H9 (cell line): ENCODE measurements at regions not wholly inside any gene's neighbourhood (a gene's known extent, or its start where the extent isn't known, plus 50 kb on each side); places are given as distances from the start of the nearest gene placed in this dataset.

Experiments
- DNase-seq: peaks from one replicate; pipeline ENCODE4 v3.0.0-alpha.2; 2017
- H2AFZ ChIP-seq: one replicate; pipeline ENCODE4 v1.6.1; 2013; ENCODE audit warnings: mild to moderate bottlenecking, low read length, control low read depth, moderate library complexity
- H2AK5ac ChIP-seq: 2 replicates; pipeline ENCODE4 v1.6.1; 2013; ENCODE audit warnings: low read length, control low read depth, mixed read lengths; ENCODE audit not compliant: insufficient read length
- H2BK120ac ChIP-seq: one replicate; pipeline ENCODE4 v1.6.1; 2013; ENCODE audit warnings: low read depth, mild to moderate bottlenecking, low read length, control low read depth, inconsistent platforms; ENCODE audit not compliant: poor library complexity, severe bottlenecking
- H2BK12ac ChIP-seq: 2 replicates; pipeline ENCODE4 v1.6.1; 2013; ENCODE audit warnings: low read length, control low read depth, mixed read lengths, low read depth; ENCODE audit not compliant: insufficient read length
- H2BK15ac ChIP-seq: 2 replicates; pipeline ENCODE4 v1.6.1; 2013; ENCODE audit warnings: low read depth, low read length, control low read depth
- H2BK20ac ChIP-seq: one replicate; pipeline ENCODE4 v1.6.1; 2013; ENCODE audit warnings: low read depth, mild to moderate bottlenecking, low read length, control low read depth, inconsistent platforms; ENCODE audit not compliant: poor library complexity, severe bottlenecking
- H2BK5ac ChIP-seq: 2 replicates; pipeline ENCODE4 v1.6.1; 2013; ENCODE audit warnings: low read length, control low read depth, mixed read lengths; ENCODE audit not compliant: insufficient read length
- H3K14ac ChIP-seq: 2 replicates; pipeline ENCODE4 v1.6.1; 2013; ENCODE audit warnings: low read length, control low read depth; ENCODE audit not compliant: insufficient read depth
- H3K18ac ChIP-seq: 2 replicates; pipeline ENCODE4 v1.6.1; 2013; ENCODE audit warnings: low read depth, mild to moderate bottlenecking, mixed read lengths, low read length, control low read depth; ENCODE audit not compliant: insufficient read length
- H3K23ac ChIP-seq: 2 replicates; pipeline ENCODE4 v1.6.1; 2013; ENCODE audit warnings: low read length, control low read depth, mixed read lengths, low read depth; ENCODE audit not compliant: insufficient read length
- H3K23me2 ChIP-seq: 2 replicates; pipeline ENCODE4 v1.6.1; 2013; ENCODE audit warnings: low read depth, mild to moderate bottlenecking, mixed read lengths, low read length, control low read depth; ENCODE audit not compliant: insufficient read length, poor library complexity, severe bottlenecking
- H3K27ac ChIP-seq: 2 replicates; pipeline ENCODE4 v1.5.1; 2013; ENCODE audit warnings: low read length, control low read depth, mixed read lengths, low read depth; ENCODE audit not compliant: insufficient read length
- H3K27me3 ChIP-seq: 2 replicates; pipeline ENCODE4 v1.6.1; 2013; ENCODE audit warnings: low read length, control low read depth, inconsistent platforms; ENCODE audit not compliant: insufficient read depth
- H3K4ac ChIP-seq: 2 replicates; pipeline ENCODE4 v1.6.1; 2013; ENCODE audit warnings: low read depth, mild to moderate bottlenecking, control low read depth, inconsistent platforms, low read length, moderate library complexity
- H3K4me1 ChIP-seq: 2 replicates; pipeline ENCODE4 v1.6.1; 2013; ENCODE audit warnings: low read length, control low read depth, inconsistent platforms; ENCODE audit not compliant: insufficient read depth
- H3K4me2 ChIP-seq: 2 replicates; pipeline ENCODE4 v1.6.1; 2013; ENCODE audit warnings: low read length, control low read depth, mixed read lengths; ENCODE audit not compliant: insufficient read length, insufficient read depth
- H3K56ac ChIP-seq: 2 replicates; pipeline ENCODE4 v1.6.1; 2013; ENCODE audit warnings: low read depth, mild to moderate bottlenecking, mixed read lengths, low read length, control low read depth; ENCODE audit not compliant: insufficient read length
- H3K79me1 ChIP-seq: 2 replicates; pipeline ENCODE4 v1.6.1; 2013; ENCODE audit warnings: low read depth, mild to moderate bottlenecking, moderate library complexity, low read length, control low read depth, inconsistent platforms; ENCODE audit not compliant: insufficient read depth, poor library complexity, severe bottlenecking
- H3K79me2 ChIP-seq: 2 replicates; pipeline ENCODE4 v1.6.1; 2013; ENCODE audit warnings: low read length, control low read depth, inconsistent platforms; ENCODE audit not compliant: insufficient read depth
- H3K9ac ChIP-seq: 2 replicates; pipeline ENCODE4 v1.6.1; 2013; ENCODE audit warnings: low read length, control low read depth, mixed read lengths; ENCODE audit not compliant: insufficient read length; ENCODE audit errors: extremely low read depth
- H3K9me3 ChIP-seq: one replicate; pipeline ENCODE4 v1.6.1; 2013; ENCODE audit warnings: low read depth, low read length, inconsistent platforms; ENCODE audit not compliant: control insufficient read depth
- H3T11ph ChIP-seq: one replicate; pipeline ENCODE4 v1.6.1; 2013; ENCODE audit warnings: mild to moderate bottlenecking, low read length, control low read depth, inconsistent platforms
- H4K20me1 ChIP-seq: one replicate; pipeline ENCODE4 v1.6.1; 2013; ENCODE audit not compliant: control insufficient read depth, insufficient read length, insufficient read depth
- H4K5ac ChIP-seq: 2 replicates; pipeline ENCODE4 v1.6.1; 2013; ENCODE audit warnings: low read depth, mild to moderate bottlenecking, mixed read lengths, low read length, control low read depth; ENCODE audit not compliant: insufficient read length
- H4K8ac ChIP-seq: replicated peaks from 2 replicates; pipeline ENCODE4 v1.6.1; 2013; ENCODE audit warnings: low read length, control low read depth, mixed read lengths, low read depth; ENCODE audit not compliant: insufficient read length
- H4K91ac ChIP-seq: 2 replicates; pipeline ENCODE4 v1.6.1; 2013; ENCODE audit warnings: low read depth, mild to moderate bottlenecking, moderate library complexity, mixed read lengths, low read length, control low read depth; ENCODE audit not compliant: insufficient read length
- H3K27ac Mint-ChIP-seq, 3 experiments: 2 replicates in 2 of 3; 3 replicates in 1 of 3; pipeline ENCODE4 v1.8.0; 2020 to 2021; ENCODE audit warnings: mixed read lengths in 3 of 3, mild to moderate bottlenecking in 1 of 3, moderate library complexity in 1 of 3
- H3K27me3 Mint-ChIP-seq: 2 replicates; pipeline ENCODE4 v1.8.0; 2021; ENCODE audit warnings: low read depth, mild to moderate bottlenecking, moderate library complexity, mixed read lengths
- H3K36me3 Mint-ChIP-seq, 3 experiments: 2 replicates in 2 of 3; 3 replicates in 1 of 3; pipeline ENCODE4 v1.8.0; 2020 to 2021; ENCODE audit warnings: low read depth in 3 of 3, mixed read lengths in 3 of 3; ENCODE audit not compliant: insufficient read depth in 1 of 3
- H3K4me1 Mint-ChIP-seq, 2 experiments: 2 replicates each; pipeline ENCODE4 v1.8.0; 2020; ENCODE audit warnings: mixed read lengths in 2 of 2
- H3K4me3 Mint-ChIP-seq, 2 experiments: 2 replicates in 1 of 2; 3 replicates in 1 of 2; pipeline ENCODE4 v1.8.0; 2020 to 2021; ENCODE audit warnings: mild to moderate bottlenecking in 2 of 2, mixed read lengths in 2 of 2, moderate library complexity in 1 of 2
- H3K9me3 Mint-ChIP-seq, 2 experiments: 2 replicates in 1 of 2; 3 replicates in 1 of 2; pipeline ENCODE4 v1.8.0; 2020; ENCODE audit warnings: mild to moderate bottlenecking in 2 of 2, mixed read lengths in 2 of 2, moderate library complexity in 1 of 2
- WGBS: extraction: QIAGEN DNeasy Blood & Tissue Kit; methylation state at CpG from one replicate; pipeline ENCODE4 v1.1.7; 2013; ENCODE audit warnings: missing lambda C conversion rate, low lambda C conversion rate, mixed read lengths; ENCODE audit not compliant: insufficient read length; ENCODE audit errors: extremely low coverage; 5-methylcytosine and 5-hydroxymethylcytosine counted together
- TF ChIP-seq, protein P1 (sequence below): fragments of 200-600 bp; sonication (generic); conservative IDR thresholded peaks from 3 replicates; pipeline ENCODE4 v1.8.0; 2021; ENCODE audit warnings: antibody characterized with exemption, mild to moderate bottlenecking

DNA sequence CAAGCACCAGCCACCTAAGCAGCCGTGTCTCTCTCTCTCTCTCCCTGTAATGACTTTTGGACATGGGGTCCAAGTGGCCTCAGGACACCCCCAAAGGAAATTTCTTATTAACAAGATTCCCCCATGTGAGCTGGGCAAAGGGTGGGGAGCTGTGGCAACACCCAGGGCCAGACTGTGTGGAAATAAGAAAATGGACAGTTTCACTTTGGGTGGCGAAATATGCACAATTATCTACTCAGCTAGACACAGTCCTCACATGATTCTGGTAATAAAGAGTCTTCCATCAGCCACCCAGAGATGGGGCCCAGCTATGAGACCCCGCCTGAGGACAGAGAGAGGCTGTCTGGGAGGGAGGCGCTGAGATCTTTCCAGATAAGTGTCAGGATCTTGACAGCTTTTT lies 96.8 kb upstream of the TPM1 start:
- no peak overlapping the region for H2BK12ac ChIP-seq
- H3K4me1 ChIP-seq = no peaks in the 10 kb centered on the region
- no peak overlapping the region for H2BK5ac ChIP-seq
- H3K9me3 ChIP-seq = no peaks in the 10 kb centered on the region
- TF ChIP-seq, protein P1, sequence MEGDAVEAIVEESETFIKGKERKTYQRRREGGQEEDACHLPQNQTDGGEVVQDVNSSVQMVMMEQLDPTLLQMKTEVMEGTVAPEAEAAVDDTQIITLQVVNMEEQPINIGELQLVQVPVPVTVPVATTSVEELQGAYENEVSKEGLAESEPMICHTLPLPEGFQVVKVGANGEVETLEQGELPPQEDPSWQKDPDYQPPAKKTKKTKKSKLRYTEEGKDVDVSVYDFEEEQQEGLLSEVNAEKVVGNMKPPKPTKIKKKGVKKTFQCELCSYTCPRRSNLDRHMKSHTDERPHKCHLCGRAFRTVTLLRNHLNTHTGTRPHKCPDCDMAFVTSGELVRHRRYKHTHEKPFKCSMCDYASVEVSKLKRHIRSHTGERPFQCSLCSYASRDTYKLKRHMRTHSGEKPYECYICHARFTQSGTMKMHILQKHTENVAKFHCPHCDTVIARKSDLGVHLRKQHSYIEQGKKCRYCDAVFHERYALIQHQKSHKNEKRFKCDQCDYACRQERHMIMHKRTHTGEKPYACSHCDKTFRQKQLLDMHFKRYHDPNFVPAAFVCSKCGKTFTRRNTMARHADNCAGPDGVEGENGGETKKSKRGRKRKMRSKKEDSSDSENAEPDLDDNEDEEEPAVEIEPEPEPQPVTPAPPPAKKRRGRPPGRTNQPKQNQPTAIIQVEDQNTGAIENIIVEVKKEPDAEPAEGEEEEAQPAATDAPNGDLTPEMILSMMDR = no peak
- H3K4me2 ChIP-seq = no peak overlapping the region
- no peak overlapping the region for H2AFZ ChIP-seq
- H3K23me2 ChIP-seq = peaks cover 1% of the 10 kb centered on the region
- no peak overlapping the region for H3K56ac ChIP-seq
- no peak overlapping the region for H4K91ac ChIP-seq
- H4K5ac ChIP-seq = no peak overlapping the region
- no peak overlapping the region for H3K18ac ChIP-seq
- no peaks in the 10 kb centered on the region for H3K27me3 ChIP-seq
- H2BK120ac ChIP-seq = no peak overlapping the region
- no peaks in the 10 kb centered on the region for H3K9me3 Mint-ChIP-seq
- H2BK20ac ChIP-seq = no peak overlapping the region
- H3K4me1 Mint-ChIP-seq = peaks cover 10 to 12% of the 10 kb centered on the region in 2 experiments
- no peak for DNase-seq
- H3T11ph ChIP-seq = no peak overlapping the region
- H3K79me2 ChIP-seq = no peaks in the 10 kb centered on the region
- H3K23ac ChIP-seq = no peak overlapping the region
- H4K20me1 ChIP-seq = no peaks in the 10 kb centered on the region
- H3K27me3 Mint-ChIP-seq = peaks cover 11% of the 10 kb centered on the region
- H3K27ac Mint-ChIP-seq = no peak overlapping the region
- no peak overlapping the region for H3K14ac ChIP-seq
- H3K4ac ChIP-seq = no peak overlapping the region
- H3K27ac ChIP-seq = no peak overlapping the region
- no peak overlapping the region for H2BK15ac ChIP-seq
- H3K9ac ChIP-seq = no peak overlapping the region
- no peak overlapping the region for H4K8ac ChIP-seq
- H3K79me1 ChIP-seq = no peaks in the 10 kb centered on the region
- no peak overlapping the region for H3K4me3 Mint-ChIP-seq
- no CpG with 5 or more reads among the region's 4 CpGs for WGBS
- H3K36me3 Mint-ChIP-seq = no peaks in the 10 kb centered on the region
- no peak overlapping the region for H2AK5ac ChIP-seq
